Duodenal mucosa (tissue), 2 donors: ENCODE measurements at regions not wholly inside any gene's neighbourhood (a gene's known extent, or its start where the extent isn't known, plus 50 kb on each side); places are given as distances from the start of the nearest gene placed in this dataset.

Experiments
- H3K27ac ChIP-seq: one replicate; pipeline ENCODE4 v1.7.0; 2013; ENCODE audit warnings: low read depth, low read length
- H3K27me3 ChIP-seq, 2 donors: one replicate each; pipeline ENCODE4 v1.7.0; 2013; ENCODE audit warnings: low read length in 2 of 2, control low read depth in 1 of 2; ENCODE audit not compliant: insufficient read depth in 2 of 2, control insufficient read depth in 1 of 2
- H3K36me3 ChIP-seq, 2 donors: one replicate each; pipeline ENCODE4 v1.7.0; 2013; ENCODE audit warnings: low read length in 2 of 2, control low read depth in 1 of 2; ENCODE audit not compliant: insufficient read depth in 2 of 2, control insufficient read depth in 1 of 2
- H3K4me1 ChIP-seq, 2 donors: one replicate each; pipeline ENCODE4 v1.7.0; 2013; ENCODE audit warnings: low read length in 2 of 2, control low read depth in 1 of 2; ENCODE audit not compliant: insufficient read depth in 2 of 2, control insufficient read depth in 1 of 2
- H3K4me3 ChIP-seq, 2 donors: one replicate each; pipeline ENCODE4 v1.7.0; 2013; ENCODE audit warnings: low read length in 2 of 2, low read depth in 1 of 2
- H3K9ac ChIP-seq, 2 donors: one replicate each; pipeline ENCODE4 v1.7.0; 2013; ENCODE audit warnings: low read length in 2 of 2, low read depth in 1 of 2
- H3K9me3 ChIP-seq, 2 donors: one replicate each; pipeline ENCODE4 v1.7.0; 2013; ENCODE audit warnings: low read length in 2 of 2, control low read depth in 1 of 2; ENCODE audit not compliant: control insufficient read depth in 1 of 2

DNA sequence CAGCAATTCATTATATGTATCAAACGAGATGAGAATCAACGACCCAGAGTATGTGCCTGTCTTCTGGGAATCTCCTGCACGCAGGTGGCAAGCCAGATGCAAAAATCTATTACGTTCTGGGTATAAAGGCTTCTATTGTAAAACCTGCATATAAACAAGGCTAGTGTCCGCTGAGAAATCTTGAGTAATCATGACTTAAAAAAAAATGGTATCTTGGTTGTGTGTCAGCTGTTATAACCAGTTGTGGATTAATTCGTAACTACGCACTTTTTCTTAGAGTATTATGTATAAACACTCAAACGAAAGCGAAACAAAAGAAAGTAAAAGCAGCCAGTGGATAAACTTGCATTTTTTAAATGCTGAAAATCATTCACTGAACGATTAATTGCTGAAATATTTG, 509.1 kb downstream of the RSL24D1 start:
- Histone ChIP-seq H3K27ac (no peak overlapping the region), H3K4me3 (peak overlapping the region; percentile 37 to 62), H3K36me3 (no peaks in the 10 kb centered on the region), H3K4me1 (no peaks in the 10 kb centered on the region), H3K9ac (no peak overlapping the region), H3K27me3 (no peaks in the 10 kb centered on the region), H3K9me3 (no peaks in the 10 kb centered on the region)
